SK-N-DZ (cell line): ENCODE measurements at regions not wholly inside any gene's neighbourhood (a gene's known extent, or its start where the extent isn't known, plus 50 kb on each side); places are given as distances from the start of the nearest gene placed in this dataset.
"Not testable (repeated sequence)": the region's sequence is repeated elsewhere in the genome, so short reads cannot be mapped to it uniquely, and the experiment has no call there.

Source experiments
- DNase-seq: peaks from one replicate; pipeline ENCODE4 v3.0.0-alpha.2; 2015; ENCODE audit warnings: low spot score

DNA sequence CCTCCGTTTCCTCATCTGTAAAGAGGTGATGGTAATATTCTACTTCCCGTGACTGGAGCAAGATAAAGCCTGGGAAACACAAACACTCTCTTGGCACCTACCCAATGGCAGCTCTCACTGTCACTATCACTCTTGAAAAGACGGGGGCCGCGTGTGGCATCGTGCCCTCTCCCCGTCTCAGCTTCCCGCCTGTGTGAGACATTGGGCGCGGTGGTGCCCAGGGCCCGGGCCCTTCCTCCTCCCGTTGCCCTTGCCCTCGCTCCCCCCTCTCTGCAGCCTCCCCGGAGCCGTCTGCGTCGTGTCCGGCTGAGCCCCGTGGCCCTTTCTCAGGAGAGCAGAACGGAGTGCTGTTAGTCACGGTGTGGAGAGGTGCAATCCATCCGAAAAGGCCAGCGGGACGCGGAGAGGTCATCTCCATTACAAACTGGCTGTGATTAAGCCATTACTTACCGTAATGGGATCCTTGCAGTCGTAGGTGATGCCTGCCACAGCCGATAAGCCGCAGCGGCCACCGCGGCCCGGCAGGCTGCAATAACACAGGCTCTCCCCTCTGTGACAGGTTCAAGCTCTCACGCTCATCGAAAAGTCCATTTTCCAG is 156.4 kb upstream of the ZC3H12A start:
- DNase-seq: no peak

DNA sequence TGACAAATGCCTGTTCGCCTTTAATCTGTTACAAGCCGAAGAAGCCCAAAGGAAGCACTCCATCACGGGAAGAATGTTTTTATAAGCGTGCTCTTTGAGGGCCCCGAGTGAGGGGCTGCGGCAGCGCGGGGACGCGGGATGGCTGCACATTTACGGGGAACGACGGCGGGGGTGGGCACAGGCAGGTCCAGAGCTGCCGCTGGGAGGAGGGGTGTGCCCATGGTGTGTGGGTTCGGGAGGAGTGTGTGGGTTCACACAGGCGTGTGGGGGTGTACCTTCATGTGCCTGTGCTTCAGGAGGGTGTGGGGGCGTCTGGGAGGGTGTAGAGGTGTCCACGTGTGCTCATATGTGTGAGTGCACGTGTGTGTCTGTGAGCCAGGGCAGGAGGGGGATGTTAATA is 155.9 kb upstream of the ZC3H12A start:
- no peak for DNase-seq

DNA sequence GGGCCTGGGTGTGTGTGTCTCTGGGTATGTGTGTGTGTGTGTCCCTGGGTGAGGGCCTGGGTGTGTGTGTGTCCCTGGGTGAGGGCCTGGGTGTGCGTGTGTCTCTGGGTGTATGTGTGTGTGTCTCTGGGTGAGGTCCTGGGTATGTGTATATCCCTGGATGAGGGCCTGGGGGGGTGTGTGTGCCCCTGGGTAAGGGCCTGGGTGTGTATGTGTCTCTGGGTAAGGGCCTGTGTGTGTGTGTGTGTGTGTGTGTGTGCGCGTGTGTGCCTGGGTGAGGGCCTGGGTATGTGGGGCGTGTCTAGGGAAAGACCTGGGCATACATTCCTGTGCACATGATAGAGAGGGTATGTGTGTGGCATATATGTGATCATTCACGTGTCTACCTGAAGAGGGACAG is 155.1 kb upstream of the ZC3H12A start:
- DNase-seq: no peak

DNA sequence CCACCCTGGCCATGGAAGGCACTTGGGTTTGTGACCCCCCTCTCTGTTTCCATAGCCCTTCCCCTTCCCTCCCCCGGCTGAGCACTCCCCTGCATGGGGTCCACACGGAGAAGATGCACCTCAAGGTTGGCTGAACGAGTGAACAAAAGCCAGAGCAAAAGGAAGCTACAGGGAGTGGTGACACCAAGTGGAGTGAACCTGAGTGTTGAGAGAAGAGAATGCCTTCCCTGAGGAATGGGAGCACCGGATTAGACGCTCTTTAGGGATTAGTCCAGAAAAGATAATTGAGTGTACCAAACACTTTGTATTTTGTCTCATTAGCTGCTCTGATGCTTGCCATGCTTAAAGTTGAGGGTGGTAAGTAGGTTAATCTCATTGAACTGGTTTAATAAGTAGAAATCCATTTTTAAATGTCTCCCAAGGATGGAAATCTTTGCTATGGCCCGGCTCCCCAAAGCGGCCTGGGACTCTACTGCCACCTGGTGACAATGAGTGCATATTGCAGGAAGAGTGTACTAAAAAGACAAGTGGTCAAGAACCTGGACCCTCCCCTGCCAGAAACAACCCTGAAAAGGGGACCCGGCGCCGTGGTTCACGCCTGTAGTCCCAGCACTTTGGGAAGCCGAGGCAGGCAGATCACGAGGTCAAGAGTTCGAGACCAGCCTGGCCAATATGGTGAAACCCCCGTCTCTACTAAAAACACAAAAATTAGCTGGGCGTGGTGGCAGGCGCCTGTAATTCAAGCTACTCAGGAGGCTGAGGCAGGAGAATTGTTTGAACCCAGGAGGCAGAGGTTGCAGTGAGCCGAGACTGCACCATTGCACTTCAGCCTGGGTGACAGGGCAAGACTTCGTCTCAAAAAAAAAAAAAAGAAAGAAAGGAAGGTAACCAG is 150.6 kb upstream of the ZC3H12A start:
- DNase-seq: no peak

DNA sequence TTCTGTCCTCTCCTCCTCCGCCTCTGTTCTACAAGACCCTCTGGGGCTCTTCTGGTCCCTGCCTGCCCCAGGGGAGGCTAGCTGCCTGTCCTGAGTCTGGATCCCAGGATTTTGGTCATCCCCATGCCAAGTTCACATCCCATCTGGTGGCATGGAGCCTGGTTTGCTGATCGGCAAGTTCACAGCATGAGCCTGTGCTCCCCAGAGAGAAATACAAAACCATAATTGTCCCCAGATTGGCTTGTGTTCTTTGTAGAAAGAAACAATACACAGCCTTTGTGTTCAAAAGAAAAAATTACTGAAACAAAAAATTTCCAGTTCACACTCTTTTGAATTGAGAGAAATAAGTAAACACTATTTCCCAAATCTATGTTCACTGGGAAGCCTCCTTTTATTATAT is 149.4 kb upstream of the ZC3H12A start:
- no peak for DNase-seq

DNA sequence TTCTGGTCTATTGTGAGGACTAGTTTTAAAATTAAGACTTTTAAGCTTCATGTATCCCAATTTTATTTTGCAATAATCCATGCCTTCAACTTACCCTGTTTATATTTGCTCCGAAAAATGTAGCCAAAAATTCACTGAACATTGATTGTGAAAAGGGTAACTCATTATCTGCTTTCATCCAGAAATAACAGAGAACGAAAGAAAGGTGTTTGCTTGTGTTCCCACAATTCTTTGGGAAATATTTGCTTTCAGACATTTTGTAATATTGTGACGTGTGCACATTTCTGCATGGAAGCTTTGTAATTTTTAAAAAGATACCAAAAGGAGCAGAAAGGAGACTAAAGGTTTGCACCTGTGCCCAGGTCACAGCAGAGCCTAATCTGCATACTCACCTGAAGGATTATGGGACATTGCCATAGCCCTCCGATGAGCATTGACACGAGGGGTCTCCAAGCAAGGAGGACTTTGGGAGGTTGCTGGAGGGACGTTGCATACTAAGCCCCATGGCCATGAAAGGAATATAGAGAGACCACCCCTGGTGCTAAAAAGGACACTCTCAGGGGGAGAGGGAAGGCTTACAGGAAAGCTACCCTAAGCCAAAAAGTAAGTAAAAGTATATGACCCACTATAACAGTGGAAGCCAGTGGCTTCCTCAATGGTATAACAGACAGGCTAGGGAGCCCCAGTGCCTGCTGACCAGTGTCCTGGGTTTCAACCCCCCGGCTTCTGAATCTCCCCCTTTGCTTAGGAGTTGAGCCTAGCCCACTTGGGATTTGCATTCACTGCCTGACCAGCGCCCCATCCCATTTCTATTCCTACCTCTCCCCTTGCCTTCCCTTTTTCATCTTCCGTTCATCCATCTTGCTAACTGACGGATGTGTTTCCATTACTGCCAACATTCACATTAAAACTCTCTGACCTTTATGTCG is 148.6 kb upstream of the ZC3H12A start:
- no peak for DNase-seq

DNA sequence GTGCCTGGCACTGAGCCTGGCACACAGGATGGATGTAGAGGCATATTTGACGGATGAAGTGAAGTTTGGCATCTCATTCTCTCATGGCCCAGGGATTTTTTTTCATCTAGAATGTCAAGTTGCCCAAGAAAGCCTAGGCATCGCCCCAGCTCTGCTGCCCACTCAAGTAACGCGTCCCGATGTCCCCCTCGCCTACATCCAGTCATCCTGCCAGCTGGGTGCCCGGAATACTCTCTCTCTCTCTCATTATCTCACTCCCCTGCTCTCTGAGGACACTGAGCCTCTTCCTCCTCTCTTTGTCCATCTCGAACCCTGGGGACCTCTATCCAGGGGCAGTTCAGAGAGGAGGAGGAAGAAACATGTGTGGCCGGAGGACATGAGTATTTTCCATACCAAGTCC is 142.3 kb upstream of the ZC3H12A start:
- no peak for DNase-seq

DNA sequence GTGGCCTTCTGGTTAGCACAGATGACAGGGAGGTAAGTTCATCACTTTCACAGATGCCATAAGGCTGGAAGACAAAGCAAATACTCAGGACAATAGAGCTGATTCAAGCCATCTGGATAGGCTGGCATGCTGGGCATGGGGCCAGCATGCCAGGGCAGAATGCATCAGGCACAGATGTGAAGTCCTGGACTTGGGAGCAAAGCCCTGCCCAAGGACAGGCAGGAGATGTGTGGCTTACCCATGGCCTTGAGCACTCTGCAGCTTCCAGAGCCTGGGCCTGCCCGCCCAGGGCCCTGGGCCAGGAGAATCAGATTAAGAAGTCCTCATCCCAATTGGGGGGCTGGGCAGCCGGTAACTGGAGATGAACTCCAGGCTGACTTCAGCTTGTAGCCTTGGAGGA is 135.7 kb upstream of the ZC3H12A start:
- DNase-seq: no peak

DNA sequence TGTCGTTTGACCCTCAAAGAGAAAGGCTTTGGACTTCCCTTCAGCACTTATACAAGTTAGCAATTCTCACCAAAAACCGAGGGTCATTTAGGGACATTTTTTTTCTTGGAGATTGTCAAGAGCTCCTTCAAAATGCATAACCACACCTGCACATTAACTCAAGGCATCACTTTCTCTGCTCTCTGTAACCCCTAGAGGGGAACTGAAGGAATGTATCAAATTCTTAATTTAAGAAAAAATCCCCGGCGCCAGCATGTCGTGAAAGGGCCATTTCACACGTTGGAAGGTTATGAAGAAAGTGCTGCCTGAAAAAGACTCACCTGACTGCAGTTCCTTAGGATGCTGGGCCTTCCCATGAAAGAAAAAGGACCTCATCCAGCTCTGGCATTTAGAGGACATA is 131.6 kb upstream of the ZC3H12A start:
- no peak for DNase-seq

DNA sequence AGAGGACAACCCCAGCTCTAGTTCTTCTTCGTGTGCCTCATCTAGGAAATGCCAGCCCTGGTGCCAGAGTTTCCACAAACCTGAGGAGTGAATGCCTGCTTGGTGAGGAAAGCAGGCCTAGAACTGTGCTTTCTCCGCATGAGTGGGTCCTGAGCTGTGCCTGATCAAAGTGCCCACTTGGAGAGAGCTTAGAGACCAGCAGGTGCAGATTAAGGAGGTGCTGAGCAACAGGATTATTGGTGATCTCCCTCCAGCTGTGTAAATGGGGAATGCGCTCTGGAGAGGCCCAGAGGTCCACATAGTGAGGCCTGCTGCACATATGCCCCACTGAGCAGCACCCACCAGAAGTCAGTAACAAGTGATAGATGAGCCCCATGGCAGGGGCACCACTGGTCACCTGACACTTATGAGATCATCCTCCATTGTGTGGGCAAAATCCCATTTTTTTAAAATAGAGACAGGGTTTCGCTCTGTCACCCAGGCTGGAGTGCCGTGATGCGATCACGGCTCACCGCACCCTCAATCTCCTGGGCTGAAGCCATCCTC is 127.2 kb upstream of the ZC3H12A start:
- DNase-seq: no peak

DNA sequence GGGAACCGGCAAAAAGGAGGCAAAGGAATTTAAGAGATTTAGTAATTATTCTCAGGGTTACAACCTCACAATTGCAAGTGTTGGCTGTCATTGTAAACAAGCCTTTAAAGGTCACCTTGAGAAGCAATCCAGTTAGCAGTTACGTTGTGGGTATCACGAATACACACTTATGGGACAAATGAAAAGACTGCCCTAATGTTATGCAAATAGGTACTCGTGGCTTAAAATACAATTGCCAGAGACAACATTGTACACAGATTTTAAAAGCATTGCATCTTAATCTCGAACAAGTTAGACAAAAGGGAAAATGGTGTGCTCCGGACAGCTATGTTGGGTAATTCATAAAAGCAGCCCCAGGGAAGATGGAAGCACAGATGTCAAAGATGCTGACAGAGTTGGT is 120.5 kb upstream of the ZC3H12A start:
- DNase-seq: no peak

DNA sequence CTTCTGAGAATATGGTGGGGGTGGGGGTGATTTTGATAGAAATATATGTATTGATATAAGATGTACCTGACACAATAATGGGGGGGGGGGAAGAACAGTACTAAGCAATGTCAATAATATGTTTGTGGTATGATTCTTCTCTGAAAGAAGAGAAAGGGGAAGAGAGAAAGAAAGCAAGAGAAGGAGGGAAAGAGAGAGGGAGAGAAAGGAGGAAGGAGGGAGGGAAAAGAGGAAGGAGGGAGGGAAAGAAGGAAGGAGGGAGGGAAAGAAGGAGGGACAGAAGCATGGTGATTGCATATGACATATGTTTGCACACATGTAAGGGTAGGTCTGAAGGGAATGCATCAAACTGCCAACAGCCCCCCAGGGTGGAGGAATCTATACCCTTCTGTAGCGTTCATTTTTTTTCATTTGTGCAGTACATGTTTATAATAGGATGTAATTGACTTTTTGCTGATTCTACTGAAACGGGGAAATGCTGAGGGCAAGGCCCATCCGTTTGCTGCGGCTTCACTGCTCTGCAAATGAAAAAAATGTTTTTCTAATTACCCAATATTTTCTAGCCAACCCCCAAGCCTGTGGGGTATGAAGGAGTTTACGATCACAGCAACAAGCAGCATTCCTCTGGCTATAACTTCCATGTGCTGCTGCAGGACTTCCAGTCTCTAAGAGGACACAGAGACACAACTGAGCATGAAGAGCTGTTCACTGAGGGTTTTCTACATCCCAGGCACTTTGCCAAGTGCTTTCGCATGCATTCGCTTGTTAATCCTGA is 119.3 kb upstream of the ZC3H12A start:
- DNase-seq: no peak

DNA sequence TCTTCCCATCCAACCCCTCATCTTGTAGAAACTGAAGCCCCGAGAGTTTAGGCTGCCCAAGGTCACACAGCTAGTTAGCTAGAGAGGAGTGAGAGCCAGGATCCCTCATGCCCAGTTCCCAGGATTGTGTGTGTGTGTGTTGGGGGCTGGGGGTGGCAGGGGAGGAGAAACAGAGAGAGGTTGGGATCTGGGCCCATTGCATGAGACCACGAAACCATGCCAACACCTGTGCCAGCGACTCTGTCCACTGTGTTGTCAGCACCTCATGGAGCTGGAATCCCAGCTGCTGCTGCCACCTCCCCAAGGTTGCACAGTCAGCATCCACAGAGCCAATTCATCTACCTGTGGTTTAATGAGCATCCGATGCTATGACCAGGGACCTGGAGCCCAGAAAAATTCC is 115.4 kb upstream of the ZC3H12A start:
- no peak for DNase-seq

DNA sequence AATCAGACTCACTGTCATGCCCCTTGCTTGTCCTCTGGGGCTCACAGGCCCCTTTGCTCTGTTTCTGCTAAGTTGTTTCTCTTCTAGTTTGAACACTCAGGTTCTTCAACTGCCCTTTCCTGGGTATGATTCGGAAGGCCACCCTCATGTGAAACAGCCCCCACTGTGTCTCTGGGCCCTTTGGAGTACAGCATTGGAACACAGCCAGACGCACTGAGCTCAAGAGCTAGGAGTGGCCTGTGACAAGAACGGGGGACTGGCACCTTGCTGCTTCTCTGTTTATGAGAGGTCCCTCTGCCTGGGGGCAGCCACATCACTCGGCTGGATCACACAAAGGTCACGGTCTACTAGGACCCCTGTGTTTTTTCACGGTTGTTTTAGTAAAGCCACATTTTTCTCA is 114.4 kb upstream of the ZC3H12A start:
- no peak for DNase-seq

DNA sequence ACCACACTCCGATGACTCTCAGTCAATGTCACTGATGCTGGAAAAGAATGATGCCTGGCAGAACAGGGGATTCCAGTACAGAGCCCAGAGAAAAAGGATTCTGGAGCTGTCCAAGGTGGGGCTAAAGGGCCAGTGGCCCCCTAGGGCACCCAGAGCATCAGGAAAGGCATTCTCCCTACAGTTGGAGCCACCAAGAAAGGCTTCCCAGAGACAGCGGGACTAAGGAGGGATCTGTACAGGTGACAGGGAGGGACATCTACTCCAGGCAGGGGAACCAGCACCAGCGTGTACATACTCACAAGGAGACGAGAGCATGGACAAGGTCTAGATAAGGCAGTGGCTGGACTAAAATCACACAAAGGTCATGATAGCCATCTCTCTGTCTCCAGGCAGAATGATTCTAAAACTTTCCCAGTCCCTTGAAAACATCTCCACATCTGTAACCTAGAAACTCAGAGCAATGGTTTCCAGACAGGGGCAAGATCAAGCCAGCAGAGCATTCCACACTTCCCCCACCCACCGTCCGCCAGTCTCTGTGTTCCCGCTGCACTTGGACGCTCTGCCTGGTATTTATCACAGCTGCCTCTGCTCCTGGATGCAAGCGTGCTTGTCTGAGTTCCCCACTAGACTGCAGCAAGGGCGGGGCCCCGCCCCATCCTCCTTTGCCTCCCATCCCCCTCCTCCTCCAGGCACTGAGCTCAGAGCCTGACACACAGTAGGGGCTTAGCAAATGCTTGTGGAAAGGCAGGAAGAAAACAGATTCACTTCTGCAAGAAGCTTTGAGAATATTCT is 111.6 kb upstream of the ZC3H12A start:
- DNase-seq: peak; percentile 29

DNA sequence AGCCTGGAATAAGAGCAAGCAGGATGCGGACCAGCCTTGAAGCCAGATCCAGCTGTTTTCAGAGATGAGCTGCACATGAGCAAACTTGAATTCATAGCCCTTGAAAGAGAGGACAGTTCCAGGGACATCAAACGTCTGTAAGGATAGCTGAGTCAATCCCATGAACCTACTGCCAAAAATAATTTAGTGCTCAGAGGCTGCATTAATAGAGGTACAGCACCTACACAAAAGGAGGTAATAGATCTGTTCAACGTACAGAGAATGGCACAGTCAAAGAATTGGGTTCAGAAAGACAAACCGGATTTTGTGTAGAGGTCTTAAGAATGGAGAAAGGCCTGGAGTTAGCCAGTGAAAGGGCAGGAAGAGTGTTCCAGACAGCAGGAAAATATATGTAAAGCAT is 110.8 kb upstream of the ZC3H12A start:
- DNase-seq: no peak

DNA sequence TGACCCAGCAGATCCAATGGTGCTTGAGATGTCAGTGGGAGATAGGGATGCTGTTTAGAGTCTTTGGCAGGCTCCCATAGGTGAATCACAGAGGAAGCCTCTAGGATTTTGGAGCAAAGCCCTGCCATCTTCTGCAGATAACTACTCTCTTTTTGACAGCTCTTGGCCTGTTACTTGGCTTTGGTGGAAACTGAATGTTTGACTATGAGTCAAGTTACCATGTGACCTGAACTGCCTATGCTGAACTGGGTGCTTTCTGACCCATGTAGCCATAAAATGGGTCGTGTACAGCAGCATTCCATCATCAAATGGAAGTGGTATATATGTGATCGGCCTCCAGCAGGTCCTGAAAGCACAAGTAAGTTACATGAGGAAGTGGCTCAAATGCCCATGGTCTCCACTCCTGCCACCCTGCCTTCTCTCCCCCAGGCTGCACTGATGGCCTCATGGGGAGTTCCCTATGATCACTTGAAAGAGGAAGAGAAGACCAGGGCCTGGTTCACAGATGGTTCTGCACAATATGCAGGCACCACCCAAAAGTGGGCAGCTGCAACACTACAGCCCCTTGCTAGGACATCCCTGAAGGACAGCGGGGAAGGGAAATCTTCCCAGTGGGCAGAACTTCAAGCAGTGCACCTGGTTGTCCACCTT is 105.6 kb upstream of the ZC3H12A start:
- DNase-seq: not testable (repeated sequence)

DNA sequence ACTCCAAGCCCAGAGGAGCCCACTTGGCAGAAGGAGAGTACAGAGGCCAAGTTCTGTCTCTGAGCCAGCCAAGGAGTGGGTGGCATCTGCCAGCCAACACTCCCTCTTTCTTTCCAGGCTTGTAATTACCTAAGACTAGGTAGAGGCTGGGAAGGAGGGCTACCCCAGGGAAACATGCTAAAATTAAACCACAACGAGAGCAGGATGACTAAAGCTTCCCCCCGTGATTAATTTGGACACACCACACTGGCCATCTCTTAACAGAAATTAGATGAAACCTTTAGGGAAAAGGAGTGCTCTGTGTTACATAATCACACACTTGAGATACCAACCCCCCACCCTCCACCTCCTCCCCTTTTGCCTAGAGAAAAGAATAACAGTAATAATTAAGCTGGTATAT is 102.1 kb upstream of the ZC3H12A start:
- DNase-seq: no peak

DNA sequence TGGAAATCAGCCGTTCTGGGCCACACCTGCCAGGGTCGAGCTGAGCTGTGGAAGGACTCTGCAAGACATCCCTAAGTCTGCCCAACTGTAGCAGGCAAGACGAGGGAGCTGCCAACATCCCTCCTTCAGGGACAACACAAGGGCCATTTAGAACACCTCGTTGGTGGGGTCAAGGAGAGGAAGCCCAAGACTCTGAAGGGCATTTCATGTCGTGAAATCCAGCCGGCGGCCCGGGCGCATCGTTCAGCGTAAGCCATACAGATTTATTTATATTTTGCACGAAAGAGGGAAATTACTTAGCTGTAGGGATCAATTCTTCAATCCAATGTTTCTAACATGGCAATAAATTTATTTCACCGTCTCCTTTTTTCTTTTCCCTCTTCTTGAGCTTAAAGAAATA is 101.7 kb upstream of the ZC3H12A start:
- DNase-seq: no peak

DNA sequence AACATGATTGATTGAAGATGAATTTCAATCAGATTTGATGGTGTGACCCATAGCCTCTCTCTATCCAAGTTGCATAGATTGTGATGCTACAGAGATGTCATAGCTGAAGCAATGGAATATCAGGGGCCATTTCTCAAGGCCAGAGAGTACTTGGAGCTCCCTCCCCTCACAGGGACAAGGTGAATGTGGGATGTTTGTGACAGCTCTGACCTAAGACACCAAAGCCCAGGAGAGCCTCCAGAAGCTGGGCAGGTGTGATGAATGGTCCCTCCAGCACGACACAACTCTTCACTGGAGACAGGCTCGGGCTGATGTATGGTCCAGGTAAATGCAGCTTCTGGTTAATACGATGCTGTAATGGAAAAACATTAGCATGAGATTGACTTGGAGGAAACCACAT is 101.0 kb upstream of the ZC3H12A start:
- DNase-seq: no peak
